ENCODE measurements at regions not wholly inside any gene's neighbourhood (a gene's known extent, or its start where the extent isn't known, plus 50 kb on each side); places are given as distances from the start of the nearest gene placed in this dataset.

DNA sequence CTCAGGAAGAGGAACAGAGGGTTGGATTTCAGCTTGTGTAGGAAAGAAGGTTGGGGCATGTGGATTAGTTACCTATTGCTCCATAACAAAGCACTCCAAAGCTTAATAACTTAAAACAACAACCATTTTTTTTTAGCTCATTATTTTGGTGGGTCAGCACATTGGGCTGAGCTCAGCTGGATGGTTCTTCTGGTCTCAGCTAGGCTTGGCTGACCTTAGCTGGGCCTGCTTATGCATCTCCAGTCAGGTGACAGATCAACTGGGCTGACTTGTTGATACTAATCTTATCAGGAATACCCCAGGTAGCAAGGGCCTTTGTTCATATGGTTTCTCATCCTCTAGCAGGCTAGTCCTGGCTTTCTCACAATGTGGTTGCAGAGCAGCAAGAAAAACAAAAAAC lies 106.4 kb downstream of the C11orf91 start:
- ATAC-seq (no peak), FAIRE-seq (no peak), DNase-seq (no peak)
- no peaks in the 10 kb centered on the region for H3K27me3 ChIP-seq
- intact Hi-C loops (cut with DNase I): no loop called here
- no peaks in the 10 kb centered on the region for H3K36me3 ChIP-seq
- H3K4me3 ChIP-seq: no peak overlapping the region
- no peaks in the 10 kb centered on the region for H3K9me3 ChIP-seq
- H3K4me1 ChIP-seq: no peaks in the 10 kb centered on the region
- no peak overlapping the region for H3K27ac ChIP-seq
- TF ChIP-seq, protein P1, sequence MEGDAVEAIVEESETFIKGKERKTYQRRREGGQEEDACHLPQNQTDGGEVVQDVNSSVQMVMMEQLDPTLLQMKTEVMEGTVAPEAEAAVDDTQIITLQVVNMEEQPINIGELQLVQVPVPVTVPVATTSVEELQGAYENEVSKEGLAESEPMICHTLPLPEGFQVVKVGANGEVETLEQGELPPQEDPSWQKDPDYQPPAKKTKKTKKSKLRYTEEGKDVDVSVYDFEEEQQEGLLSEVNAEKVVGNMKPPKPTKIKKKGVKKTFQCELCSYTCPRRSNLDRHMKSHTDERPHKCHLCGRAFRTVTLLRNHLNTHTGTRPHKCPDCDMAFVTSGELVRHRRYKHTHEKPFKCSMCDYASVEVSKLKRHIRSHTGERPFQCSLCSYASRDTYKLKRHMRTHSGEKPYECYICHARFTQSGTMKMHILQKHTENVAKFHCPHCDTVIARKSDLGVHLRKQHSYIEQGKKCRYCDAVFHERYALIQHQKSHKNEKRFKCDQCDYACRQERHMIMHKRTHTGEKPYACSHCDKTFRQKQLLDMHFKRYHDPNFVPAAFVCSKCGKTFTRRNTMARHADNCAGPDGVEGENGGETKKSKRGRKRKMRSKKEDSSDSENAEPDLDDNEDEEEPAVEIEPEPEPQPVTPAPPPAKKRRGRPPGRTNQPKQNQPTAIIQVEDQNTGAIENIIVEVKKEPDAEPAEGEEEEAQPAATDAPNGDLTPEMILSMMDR (IDR thresholded peaks at IDR 0.05): no peak

GRCh38 chr11:33590441-33590840 lies 110.2 kb downstream of the C11orf91 start:
- Histone ChIP-seq H3K27ac (no peak overlapping the region), H3K4me3 (no peak overlapping the region), H3K9me3 (no peaks in the 10 kb centered on the region), H3K27me3 (no peaks in the 10 kb centered on the region), H3K36me3 (no peaks in the 10 kb centered on the region), H3K4me1 (no peaks in the 10 kb centered on the region)
- DNase-seq (no peak), FAIRE-seq (no peak), ATAC-seq (no peak)
- WGBS, 2 donors: 37 to 44% methylated on average over 4 of the region's 4 CpGs
- TF ChIP-seq, protein P1 (IDR thresholded peaks at IDR 0.05): no peak
- intact Hi-C loops (cut with DNase I): no loop called here

DNA sequence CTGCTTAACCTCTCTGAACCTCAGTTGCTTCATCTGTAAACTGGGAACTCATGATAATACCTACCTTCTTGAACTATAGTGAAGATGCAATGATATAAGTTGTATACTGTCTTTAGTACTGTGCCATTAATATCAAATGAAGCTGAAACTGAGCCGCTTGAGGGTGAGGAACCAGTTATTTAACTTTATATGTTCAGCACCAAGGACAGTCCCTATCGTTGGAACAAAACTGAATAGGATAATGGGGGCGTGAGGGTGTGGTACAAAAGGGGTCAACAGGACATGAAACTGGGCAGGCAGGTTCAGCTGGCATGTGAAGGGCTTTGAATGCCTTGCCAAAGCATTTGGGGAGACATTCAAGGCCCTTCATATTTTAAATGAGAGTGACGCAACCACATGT lies 112.6 kb downstream of the C11orf91 start:
- Histone ChIP-seq H3K27me3 (no peaks in the 10 kb centered on the region), H3K4me1 (no peaks in the 10 kb centered on the region), H3K4me3 (no peak overlapping the region), H3K36me3 (no peaks in the 10 kb centered on the region), H3K27ac (no peak overlapping the region), H3K9me3 (no peaks in the 10 kb centered on the region)
- TF ChIP-seq, protein P1 (IDR thresholded peaks at IDR 0.05): no peak
- 59 to 62% methylated on average over 4 of the region's 4 CpGs for WGBS, 2 donors
- ATAC-seq (no peak), FAIRE-seq (no peak), DNase-seq (no peak)
- intact Hi-C loops (cut with DNase I): no loop called here

- peak in 2 of 4 donors; percentile 11 to 16 for ATAC-seq
- TF ChIP-seq, protein P1 (IDR thresholded peaks at IDR 0.05): no peak
- Histone ChIP-seq H3K9me3 (no peaks in the 10 kb centered on the region), H3K4me1 (no peaks in the 10 kb centered on the region), H3K27me3 (no peaks in the 10 kb centered on the region), H3K27ac (no peak overlapping the region), H3K36me3 (no peaks in the 10 kb centered on the region), H3K4me3 (no peak overlapping the region)
- no peak for DNase-seq
- 64 to 65% methylated on average over 6 of the region's 6 CpGs for WGBS, 2 donors
- no peak for FAIRE-seq
- intact Hi-C loops (cut with DNase I): no loop called here
These were observed 114.9 kb downstream of the C11orf91 start for GRCh38 chr11:33585586-33586209.

GRCh38 chr11:33582636-33583325 lies 117.8 kb downstream of the C11orf91 start:
- H3K4me3 ChIP-seq: no peak overlapping the region
- FAIRE-seq: no peak
- H3K27ac ChIP-seq: no peak overlapping the region
- no peaks in the 10 kb centered on the region for H3K27me3 ChIP-seq
- no peaks in the 10 kb centered on the region for H3K36me3 ChIP-seq
- H3K4me1 ChIP-seq: no peaks in the 10 kb centered on the region
- TF ChIP-seq, protein P1 (IDR thresholded peaks at IDR 0.05): no peak
- no peak for DNase-seq
- no peak for ATAC-seq
- 56 to 61% methylated on average over 4 of the region's 4 CpGs for WGBS, 2 donors
- intact Hi-C loops (cut with DNase I): no loop called here
- H3K9me3 ChIP-seq: no peaks in the 10 kb centered on the region

Measured in pancreas (tissue), 10 donors.